Dendritic cell treated with granulocyte-macrophage colony-stimulating factor and Interleukin-4, amounts not matched to agents 40 ng/mL and 50 ng/mL, for 4 days (primary cell): ENCODE measurements at regions not wholly inside any gene's neighbourhood (a gene's known extent, or its start where the extent isn't known, plus 50 kb on each side); places are given as distances from the start of the nearest gene placed in this dataset.
"Not testable (repeated sequence)": the region's sequence is repeated elsewhere in the genome, so short reads cannot be mapped to it uniquely, and the experiment has no call there.

ENCODE experiments used
- H3K27ac Mint-ChIP-seq: one replicate; pipeline ENCODE4 v1.8.0; 2022; ENCODE audit warnings: mild to moderate bottlenecking, mixed read lengths
- H3K27me3 Mint-ChIP-seq: one replicate; pipeline ENCODE4 v1.8.0; 2022; ENCODE audit warnings: mild to moderate bottlenecking, mixed read lengths
- H3K36me3 Mint-ChIP-seq: one replicate; pipeline ENCODE4 v1.8.0; 2022; ENCODE audit warnings: low read depth, mixed read lengths
- H3K4me1 Mint-ChIP-seq: one replicate; pipeline ENCODE4 v1.8.0; 2022; ENCODE audit warnings: low read depth, mixed read lengths
- H3K4me3 Mint-ChIP-seq: one replicate; pipeline ENCODE4 v1.8.0; 2022; ENCODE audit warnings: mild to moderate bottlenecking, moderate library complexity, mixed read lengths
- H3K9me3 Mint-ChIP-seq: one replicate; pipeline ENCODE4 v1.8.0; 2022; ENCODE audit warnings: mixed read lengths
- intact Hi-C: fragments of 100-400 bp; cut with micrococcal nuclease; formaldehyde crosslinking; loops from one replicate; pipeline ENCODE4 v1.15.0; 2022

GRCh38 chr16:5186381-5186903 lies 88.8 kb upstream of the EEF2KMT start:
- intact Hi-C loops, result no loop called here
- H3K4me3 Mint-ChIP-seq, result no peak overlapping the region
- H3K9me3 Mint-ChIP-seq, result no peaks in the 10 kb centered on the region
- no peaks in the 10 kb centered on the region for H3K27me3 Mint-ChIP-seq
- H3K4me1 Mint-ChIP-seq, result no peaks in the 10 kb centered on the region
- no peaks in the 10 kb centered on the region for H3K36me3 Mint-ChIP-seq
- H3K27ac Mint-ChIP-seq, result no peak overlapping the region

DNA sequence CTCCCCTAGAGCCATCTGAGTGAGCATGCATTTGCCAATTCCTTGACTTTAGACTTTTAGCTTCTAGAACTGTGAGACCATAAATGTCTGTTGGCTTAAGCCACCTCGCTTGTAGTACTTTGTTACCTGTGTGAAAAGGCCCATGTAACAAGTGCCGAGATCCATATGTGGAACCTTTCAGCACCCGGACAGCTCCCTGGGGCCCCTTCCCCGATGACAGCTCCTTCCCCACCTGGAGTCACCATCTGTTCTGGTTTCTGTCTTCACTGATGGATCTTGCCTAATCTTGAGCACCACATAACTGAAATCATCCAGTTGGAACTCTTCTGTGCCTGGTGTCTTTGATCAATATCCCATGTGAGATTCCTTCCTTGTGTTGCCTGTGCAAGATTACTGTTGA lies 78.9 kb upstream of the EEF2KMT start:
- no peak overlapping the region for H3K27ac Mint-ChIP-seq
- no peaks in the 10 kb centered on the region for H3K27me3 Mint-ChIP-seq
- H3K36me3 Mint-ChIP-seq, result no peaks in the 10 kb centered on the region
- no peak overlapping the region for H3K4me3 Mint-ChIP-seq
- H3K4me1 Mint-ChIP-seq, result no peaks in the 10 kb centered on the region
- peaks cover 48% of the 10 kb centered on the region for H3K9me3 Mint-ChIP-seq
- intact Hi-C loops, result no loop called here

GRCh38 chr16:5175266-5175665 lies 77.7 kb upstream of the EEF2KMT start:
- Mint-ChIP-seq H3K27me3 (no peaks in the 10 kb centered on the region), H3K9me3 (peaks cover 43% of the 10 kb centered on the region), H3K4me1 (no peaks in the 10 kb centered on the region), H3K4me3 (no peak overlapping the region), H3K36me3 (no peaks in the 10 kb centered on the region), H3K27ac (no peak overlapping the region)
- intact Hi-C loops, result no loop called here

DNA sequence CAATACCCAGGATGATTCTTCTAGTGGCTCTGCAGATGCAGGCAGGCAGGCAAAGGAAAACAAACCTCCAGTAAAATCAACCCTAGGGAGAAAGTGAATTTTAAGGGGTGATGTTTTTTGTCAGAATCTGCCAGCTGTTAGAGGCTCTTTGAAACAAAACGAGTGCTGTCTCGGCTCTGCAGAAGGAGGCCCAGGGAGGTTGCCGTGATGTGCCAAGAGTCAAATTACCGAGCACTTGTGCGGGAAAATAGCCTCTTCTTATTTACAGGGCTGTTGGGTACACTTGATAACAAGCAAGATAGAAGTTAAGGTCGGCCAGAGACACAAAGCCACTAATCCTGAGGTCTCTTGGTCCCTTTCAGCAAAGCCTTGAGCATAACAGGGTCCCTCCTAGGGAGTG lies 68.9 kb upstream of the EEF2KMT start:
- Mint-ChIP-seq H3K4me3 (no peak overlapping the region), H3K9me3 (peaks cover 9% of the 10 kb centered on the region), H3K27me3 (peaks cover 9% of the 10 kb centered on the region), H3K4me1 (no peaks in the 10 kb centered on the region), H3K36me3 (no peaks in the 10 kb centered on the region), H3K27ac (no peak overlapping the region)
- intact Hi-C loops, result no loop called here

- H3K4me3 Mint-ChIP-seq, intact Hi-C loops, H3K27ac Mint-ChIP-seq, H3K4me1 Mint-ChIP-seq, H3K36me3 Mint-ChIP-seq: not testable (repeated sequence)
- Mint-ChIP-seq H3K27me3 (peaks cover 14% of the 10 kb centered on the region), H3K9me3 (peaks cover 18% of the 10 kb centered on the region)
These were observed 67.8 kb upstream of the EEF2KMT start for GRCh38 chr16:5165429-5165828.

DNA sequence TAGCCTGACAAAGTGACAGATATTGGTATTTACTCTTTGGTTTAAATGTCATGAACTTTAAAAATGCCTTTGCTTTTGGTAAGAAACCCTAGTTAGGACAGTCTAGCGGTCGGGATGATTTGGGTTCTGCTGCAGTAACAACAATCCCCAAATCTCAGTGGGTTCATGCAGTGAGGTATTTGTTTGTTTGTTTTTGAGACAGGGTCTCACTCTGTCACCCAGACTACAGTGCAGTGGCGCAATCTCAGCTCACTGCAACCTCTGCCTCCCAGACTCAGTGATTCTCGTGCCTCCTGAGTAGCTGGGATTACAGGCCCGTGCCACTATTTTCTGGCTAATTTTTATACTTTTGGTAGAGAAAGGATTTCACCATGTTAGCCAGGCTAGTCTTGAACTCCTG lies 65.2 kb upstream of the EEF2KMT start:
- H3K4me1 Mint-ChIP-seq, intact Hi-C loops, H3K36me3 Mint-ChIP-seq, H3K27ac Mint-ChIP-seq, H3K4me3 Mint-ChIP-seq: not testable (repeated sequence)
- peaks cover 18% of the 10 kb centered on the region for H3K9me3 Mint-ChIP-seq
- H3K27me3 Mint-ChIP-seq, result peaks cover 16% of the 10 kb centered on the region

GRCh38 chr16:5161888-5162287 lies 64.3 kb upstream of the EEF2KMT start:
- H3K27ac Mint-ChIP-seq, intact Hi-C loops, H3K4me1 Mint-ChIP-seq, H3K36me3 Mint-ChIP-seq, H3K4me3 Mint-ChIP-seq: not testable (repeated sequence)
- peaks cover 18% of the 10 kb centered on the region for H3K9me3 Mint-ChIP-seq
- peaks cover 15% of the 10 kb centered on the region for H3K27me3 Mint-ChIP-seq

DNA sequence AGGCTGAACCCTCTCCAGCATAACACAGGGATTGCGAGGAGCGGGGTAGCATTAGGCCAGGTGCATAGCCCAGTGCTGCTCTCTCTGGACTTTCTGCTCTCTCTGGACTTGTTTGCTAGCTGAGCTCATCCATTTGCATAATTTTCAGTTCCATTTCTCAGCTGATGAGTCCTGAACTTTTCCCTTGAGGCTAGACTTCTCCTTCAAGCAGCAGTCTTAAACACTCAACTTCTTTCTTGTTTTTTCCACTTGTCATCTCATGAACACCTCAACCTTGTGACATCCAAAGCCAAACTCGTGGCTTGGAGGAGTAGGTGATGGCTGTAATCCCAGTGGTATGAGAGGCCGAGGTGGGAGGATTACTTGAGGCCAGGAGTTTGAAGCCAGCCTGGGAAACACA lies 62.4 kb upstream of the EEF2KMT start:
- H3K4me3 Mint-ChIP-seq, H3K4me1 Mint-ChIP-seq, H3K27me3 Mint-ChIP-seq, H3K36me3 Mint-ChIP-seq, H3K27ac Mint-ChIP-seq, intact Hi-C loops: not testable (repeated sequence)
- peaks cover 18% of the 10 kb centered on the region for H3K9me3 Mint-ChIP-seq

GRCh38 chr16:5159537-5159936 lies 61.9 kb upstream of the EEF2KMT start:
- H3K4me1 Mint-ChIP-seq, H3K4me3 Mint-ChIP-seq: not testable (repeated sequence)

GRCh38 chr16:5158494-5158893 lies 60.9 kb upstream of the EEF2KMT start:
- no peak overlapping the region for H3K27ac Mint-ChIP-seq
- peaks cover 7% of the 10 kb centered on the region for H3K27me3 Mint-ChIP-seq
- H3K9me3 Mint-ChIP-seq, result peaks cover 25% of the 10 kb centered on the region
- H3K4me3 Mint-ChIP-seq, result no peak overlapping the region
- no peaks in the 10 kb centered on the region for H3K4me1 Mint-ChIP-seq
- intact Hi-C loops, result no loop called here
- H3K36me3 Mint-ChIP-seq, result no peaks in the 10 kb centered on the region

More at GRCh38 chr16:5159537-5159936, 61.9 kb upstream of the EEF2KMT start:
- H3K27me3 Mint-ChIP-seq, H3K36me3 Mint-ChIP-seq, intact Hi-C loops, H3K27ac Mint-ChIP-seq: not testable (repeated sequence)
- H3K9me3 Mint-ChIP-seq, result peaks cover 18% of the 10 kb centered on the region

DNA sequence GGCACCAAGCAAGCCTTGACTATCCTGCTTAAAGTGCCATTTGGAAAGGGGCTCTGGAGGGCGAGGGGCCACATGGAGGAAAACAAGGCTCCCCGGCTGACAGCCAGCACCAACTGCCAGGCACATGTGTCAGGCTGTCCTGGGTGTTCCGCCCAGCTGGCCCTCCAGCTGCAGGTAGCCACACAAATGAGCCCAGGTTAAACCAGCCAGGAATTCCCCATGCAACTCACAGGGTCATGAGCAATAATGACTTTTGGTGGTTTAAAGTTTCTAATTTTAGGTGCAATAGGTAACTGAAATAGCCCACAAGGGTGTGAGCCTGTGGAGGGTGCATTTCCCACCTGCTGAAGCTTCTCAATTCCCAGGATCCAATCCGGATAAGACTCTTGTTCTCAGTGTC lies 58.9 kb upstream of the EEF2KMT start:
- H3K27me3 Mint-ChIP-seq, H3K36me3 Mint-ChIP-seq, H3K4me1 Mint-ChIP-seq, intact Hi-C loops, H3K4me3 Mint-ChIP-seq, H3K27ac Mint-ChIP-seq: not testable (repeated sequence)
- H3K9me3 Mint-ChIP-seq, result peaks cover 16% of the 10 kb centered on the region

DNA sequence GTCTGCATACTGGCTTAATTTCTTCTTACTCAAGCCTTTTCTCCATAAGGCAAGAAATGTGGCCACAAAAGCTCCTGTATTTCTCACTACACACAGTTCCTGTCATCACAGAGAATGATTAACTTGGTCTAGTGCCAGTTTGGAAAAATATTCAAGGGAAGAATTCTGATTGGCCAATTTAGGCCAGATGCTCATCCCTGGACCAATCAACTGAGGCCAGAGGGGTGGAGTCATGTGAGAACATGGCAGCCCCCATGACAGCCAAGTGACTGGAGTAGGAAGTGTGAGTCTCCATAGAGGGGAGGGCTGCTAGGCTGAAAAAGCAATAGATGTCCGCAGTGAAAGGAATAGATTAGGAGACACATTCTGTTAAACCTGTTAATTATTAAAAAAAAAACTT lies 56.4 kb upstream of the EEF2KMT start:
- intact Hi-C loops, H3K4me1 Mint-ChIP-seq, H3K27me3 Mint-ChIP-seq, H3K9me3 Mint-ChIP-seq, H3K4me3 Mint-ChIP-seq, H3K27ac Mint-ChIP-seq, H3K36me3 Mint-ChIP-seq: not testable (repeated sequence)

GRCh38 chr16:5151409-5151808 lies 53.8 kb upstream of the EEF2KMT start:
- H3K27me3 Mint-ChIP-seq, H3K36me3 Mint-ChIP-seq, H3K4me3 Mint-ChIP-seq, H3K9me3 Mint-ChIP-seq, H3K4me1 Mint-ChIP-seq, H3K27ac Mint-ChIP-seq, intact Hi-C loops: not testable (repeated sequence)
